Right hindlimb (tissue), 1 donor: ENCODE measurements at regions not wholly inside any gene's neighbourhood (a gene's known extent, or its start where the extent isn't known, plus 50 kb on each side); places are given as distances from the start of the nearest gene placed in this dataset.
"Not testable (repeated sequence)": the region's sequence is repeated elsewhere in the genome, so short reads cannot be mapped to it uniquely, and the experiment has no call there.

Experiments used
- DNase-seq: peaks from one replicate; pipeline ENCODE4 v3.0.0-alpha.2; 2018

DNA sequence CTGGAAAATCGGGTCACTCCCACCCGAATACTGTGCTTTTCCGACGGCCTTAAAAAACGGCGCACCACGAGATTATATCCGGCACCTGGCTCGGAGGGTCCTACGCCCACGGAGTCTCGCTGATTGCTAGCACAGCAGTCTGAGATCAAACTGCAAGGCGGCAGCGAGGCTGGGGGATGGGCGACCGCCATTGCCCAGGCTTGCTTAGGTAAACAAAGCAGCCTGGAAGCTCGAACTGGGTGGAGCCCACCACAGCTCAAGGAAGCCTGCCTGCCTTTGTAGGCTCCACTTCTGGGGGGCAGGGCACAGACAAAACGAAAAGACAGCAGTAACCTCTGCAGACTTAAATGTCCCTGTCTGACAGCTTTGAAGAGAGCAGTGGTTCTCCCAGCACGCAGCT, 132.5 kb upstream of the TLE4 start:
- not testable (repeated sequence) for DNase-seq

DNA sequence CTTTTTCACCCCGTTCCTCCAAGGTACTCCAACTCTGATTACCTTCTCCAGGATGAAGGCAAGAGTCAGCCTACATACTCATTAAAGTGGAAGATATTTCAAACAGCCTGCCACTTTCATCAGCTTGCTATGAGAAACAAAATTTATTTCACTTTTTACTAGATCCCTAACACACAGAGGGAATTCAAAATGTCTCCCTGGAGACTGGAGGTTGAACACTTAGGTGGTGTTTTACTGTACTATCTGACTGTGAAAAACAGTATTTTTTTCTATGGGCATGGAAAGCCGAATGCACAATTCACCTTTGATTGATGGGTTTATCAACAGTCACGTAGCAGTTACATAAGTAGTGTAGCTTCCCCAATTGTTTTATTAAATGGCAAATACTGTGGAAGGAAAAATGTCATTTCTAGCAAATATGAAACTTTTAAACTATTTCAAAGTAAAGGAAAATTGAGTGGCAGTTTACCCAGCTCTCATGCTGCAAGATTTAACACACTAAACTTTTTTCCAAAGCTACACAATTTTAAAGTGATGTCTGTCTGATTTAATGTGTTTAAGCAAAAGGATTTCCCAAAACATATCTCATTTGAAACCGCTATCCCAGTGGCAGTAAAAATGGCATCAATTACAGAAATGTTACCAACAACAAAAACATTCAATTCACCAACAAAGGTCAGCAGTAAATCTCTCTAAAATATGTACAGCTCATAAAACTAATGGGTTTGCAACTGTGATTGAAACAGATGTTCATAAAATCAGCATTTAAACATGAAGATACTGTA, 125.0 kb upstream of the TLE4 start:
- DNase-seq, result no peak

DNA sequence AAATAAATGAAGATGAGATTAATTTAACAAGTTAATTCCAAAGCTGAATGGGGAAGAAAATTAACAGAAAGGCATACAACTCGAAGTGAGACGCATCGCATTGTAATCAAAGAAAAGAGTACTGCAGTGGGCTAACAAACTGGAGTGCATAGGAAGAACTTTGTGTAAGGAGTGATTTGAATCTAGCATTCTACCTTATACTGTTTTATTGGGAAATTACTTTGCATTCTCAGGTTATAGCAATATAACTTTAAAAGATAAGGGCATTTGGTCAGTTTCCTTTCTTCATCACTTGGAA, 124.5 kb upstream of the TLE4 start:
- DNase-seq, result no peak

DNA sequence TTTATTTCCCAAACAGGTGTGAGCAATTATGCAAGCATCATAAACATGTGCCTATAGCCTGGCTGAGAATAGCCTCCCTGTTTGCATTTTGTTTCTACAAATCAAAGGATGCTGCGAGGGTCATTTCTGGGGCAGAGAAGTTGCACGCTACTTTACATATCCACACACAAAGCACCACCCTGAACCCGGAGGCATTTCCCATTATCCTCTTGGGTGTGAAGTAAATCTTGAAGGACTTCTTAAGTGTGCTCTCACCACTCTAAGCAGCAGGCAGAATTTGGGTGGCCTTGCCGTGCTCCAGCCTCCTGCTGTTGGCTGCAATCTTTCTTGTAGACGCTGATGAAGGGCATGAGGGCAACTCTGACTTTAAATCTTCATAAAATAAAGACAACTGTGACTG, 124.0 kb upstream of the TLE4 start:
- no peak for DNase-seq

DNA sequence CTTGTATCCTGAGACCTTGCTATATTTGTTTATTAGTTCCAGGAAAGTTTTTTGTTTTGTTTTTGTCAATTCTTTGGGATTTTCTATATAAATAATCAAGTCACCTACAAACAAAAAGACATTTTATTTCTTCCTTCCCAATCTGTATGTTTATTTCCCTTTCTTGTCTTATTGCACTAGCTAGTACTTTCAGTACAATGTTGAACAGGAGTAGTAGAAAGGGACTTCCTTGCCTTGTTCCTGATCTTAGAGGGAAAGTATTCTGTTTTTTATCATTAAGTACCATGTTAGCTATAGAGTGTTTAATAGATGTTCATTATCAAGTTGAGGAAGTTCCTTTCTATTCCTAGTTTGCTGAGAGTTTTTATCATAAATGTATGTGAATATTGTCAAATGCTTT, 119.5 kb upstream of the TLE4 start:
- no peak for DNase-seq

DNA sequence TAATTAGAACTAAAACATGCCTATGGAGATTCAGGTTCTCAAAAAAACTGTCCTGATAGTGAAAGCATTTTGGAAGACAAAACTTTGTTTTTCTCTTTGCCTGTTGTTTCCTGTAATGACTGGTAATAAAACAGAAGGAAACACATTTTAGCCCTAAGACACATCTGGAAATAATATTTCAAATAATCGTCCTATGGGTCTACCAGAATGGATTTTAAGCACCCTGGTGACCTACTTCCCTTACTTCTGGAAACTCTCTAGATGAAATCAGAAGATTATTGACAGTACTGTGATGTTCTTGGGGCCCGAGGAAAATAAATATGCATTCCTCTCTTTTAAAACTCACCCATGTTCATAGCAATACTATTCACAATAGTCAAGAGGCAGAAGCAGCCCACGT, 110.1 kb upstream of the TLE4 start:
- no peak for DNase-seq

DNA sequence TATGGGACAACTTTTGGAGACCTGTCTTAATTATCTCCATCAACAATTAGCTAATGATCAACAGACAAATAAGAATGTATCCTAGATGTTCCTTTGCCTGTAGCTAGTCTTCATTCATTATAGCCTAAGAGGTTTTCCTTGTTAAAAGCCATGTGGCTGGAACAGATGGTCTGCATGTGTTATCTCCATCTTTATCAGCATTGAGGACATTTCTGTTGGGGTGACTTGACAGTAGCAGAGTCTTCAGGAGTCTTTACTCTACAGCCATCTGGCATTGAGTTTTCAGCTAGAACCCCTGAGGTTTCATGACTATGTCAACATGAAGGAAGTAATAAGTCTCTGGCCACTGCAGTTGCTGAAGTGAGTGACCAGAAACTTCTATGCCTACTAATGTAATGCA, 106.6 kb upstream of the TLE4 start:
- DNase-seq, result no peak

DNA sequence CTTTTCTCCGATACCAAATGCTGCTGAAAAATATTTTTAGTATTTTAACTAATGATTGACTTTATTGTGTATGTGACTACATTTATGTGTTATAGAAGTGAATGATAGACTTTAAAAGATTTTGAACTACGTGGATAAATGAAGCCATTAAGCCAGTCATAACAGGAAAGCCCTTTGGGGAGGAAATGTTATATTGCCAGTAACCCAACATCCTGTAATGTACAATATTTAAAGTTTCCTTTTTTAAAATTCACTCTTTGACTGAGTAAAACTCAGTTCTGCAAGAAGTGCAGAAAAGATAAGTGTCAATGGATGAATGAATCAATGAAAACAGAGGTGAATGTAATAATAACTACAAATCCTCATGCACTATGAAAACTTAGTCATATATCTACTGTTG, 102.6 kb upstream of the TLE4 start:
- DNase-seq, result no peak

DNA sequence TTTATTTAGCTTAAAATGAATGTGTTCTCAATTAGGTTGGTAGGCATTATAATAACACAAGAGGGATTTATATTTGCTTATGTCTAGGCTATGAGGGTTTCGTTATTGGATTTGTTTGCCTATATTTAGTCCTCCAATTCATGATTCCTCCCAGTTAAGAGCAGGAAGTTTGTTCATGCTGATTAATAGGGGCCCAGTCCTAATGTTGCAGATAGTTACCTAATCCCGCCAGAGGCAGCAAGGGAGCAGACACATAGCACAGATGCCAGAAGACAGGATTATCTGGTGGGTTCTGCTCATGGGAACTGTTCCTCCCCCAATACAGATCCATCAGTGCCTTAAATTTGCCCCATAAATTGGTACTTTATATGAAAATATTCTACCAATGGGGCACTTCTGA, 100.8 kb upstream of the TLE4 start:
- no peak for DNase-seq

DNA sequence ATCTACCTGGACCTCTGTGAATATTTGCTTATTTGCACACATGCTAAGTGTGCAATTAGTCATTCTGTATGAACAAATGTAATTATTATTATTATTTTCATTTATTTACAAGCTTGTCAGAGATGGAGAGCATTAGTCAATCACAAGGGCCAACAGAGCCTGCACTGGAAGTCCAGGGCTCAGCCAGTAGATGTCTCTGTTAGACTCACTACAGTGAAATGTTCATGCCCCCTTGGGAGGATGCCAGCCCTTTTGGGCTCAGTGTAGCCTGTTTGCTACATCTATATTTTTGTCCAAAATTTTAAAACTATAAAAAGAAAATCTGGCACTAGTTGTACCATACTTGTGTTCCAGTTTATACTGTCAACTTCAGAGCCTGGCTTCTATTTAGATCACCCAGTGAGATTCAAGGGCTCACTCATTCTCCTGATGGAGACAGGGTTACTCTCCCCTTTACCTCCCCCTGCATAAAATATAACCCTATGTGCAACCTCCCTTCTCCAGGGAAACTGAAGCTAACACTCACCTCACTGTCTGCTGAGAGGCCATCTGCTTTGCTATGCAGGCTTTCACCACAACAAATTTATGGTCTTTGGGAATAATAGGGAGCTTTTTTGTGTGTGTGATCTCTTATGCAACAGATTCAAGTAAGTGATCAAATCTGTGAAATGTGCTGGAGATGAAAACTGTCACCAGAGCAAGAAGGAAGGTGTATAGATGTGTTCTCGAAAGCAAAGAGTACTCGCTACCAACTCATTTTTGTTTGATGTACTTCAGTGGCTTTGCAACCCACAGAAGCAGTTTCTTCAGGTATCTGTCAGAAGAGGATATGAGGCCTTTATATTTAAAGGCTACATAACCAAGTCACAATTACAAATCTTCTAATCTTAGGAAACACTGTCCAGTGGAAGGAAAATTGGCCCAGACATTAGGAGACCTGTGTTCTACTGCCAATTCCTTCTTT, 99.9 kb upstream of the TLE4 start:
- DNase-seq, result peak; percentile 66

DNA sequence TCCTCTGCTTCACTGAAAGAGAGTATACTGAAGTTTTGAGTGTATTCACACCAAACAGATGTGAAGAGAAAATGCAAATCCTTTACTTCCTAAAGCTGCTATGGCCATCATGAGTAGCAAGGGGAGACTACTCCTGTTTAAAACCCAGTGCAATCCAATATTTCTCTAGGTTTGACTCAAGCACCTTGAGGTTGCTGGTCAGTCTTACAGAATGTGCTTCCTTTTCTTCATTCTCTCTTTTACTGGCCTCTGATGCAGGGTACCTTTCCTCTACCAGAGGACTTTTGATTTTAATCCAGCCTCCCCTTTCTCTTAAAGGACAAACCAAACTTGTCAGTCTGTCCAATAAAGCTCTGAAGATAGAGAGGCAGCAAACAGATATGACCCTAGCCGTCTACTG, 98.1 kb upstream of the TLE4 start:
- DNase-seq, result no peak

DNA sequence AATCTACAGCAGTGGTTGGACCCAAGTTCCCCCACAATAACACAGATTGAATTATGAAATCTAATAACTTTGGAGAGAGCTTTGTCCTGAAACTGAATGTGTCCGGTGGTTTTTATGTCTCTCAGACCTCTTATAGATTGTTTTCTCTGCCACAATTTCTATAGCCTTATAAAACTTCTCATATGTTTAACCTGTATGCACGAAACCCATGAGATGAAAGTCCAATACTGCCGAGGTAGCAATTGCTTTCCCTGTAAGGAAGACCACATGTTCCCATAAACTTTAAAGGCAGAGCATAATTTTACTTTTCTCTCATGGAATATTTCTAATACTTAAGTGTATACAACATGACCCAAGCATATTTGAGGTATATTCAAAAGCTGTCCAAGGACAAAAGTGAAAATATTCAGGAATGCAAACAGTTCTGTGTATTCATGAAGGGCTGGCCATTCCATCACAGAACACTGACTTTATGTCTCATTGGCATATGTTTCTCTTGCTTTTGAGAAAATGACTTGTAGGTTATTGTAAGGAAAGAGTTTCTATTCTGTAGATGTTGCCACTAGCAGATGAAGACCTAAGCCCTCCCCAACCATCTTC, 94.4 kb upstream of the TLE4 start:
- DNase-seq, result no peak

DNA sequence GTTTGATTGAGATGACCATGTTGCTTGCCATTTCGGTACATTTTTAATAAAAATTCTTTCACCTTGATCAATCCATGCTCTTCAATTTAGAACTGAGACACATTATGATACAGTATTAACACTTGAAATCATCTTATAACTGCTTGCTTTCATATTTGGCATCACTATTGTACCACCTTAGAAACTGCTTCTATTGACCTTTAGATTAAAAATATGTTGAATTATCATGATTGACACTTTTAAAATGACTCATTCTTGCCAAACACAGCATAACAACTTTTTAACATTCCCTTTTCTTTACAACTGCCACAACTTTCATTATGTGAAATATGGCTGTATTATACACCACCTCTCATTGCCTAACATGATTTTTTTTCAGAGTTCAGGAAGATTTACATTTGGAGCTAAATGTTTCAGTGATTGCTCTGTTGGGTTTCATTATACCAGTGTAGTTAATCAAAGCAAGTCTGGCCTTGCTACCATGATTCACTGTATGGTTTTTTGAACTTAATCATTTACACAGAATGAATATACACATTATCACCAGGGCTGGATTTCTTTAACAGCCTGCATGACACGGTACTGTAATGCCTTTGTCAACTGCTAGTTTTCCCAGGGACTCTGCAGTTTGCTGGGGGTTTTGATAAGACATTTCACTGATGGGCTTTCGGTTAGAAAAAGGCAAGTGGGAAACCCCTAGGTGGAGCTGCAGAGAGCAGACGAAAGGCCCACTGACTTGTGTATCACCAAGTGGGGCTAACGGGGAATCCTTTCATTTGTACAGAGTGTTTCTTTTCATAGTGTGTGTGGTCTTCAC, 93.6 kb upstream of the TLE4 start:
- no peak for DNase-seq

DNA sequence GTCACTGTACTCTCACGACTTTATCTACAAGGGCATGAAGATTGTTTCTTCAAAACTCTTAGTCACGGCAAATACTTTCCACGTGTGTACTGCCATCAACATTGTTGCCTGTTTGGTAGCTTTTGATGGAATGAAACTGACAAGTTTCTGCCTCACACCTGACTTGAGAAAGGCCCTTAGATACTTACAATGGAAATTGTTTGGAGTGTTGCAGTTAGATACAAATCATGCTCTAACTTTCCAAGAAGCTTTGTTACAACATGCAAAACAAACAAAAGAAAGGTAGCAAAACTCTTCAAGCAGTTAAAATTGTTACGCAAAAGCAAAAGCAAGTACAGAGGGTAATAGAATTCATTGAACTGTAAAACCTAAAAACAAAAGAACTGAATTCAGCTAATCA, 91.1 kb upstream of the TLE4 start:
- no peak for DNase-seq

DNA sequence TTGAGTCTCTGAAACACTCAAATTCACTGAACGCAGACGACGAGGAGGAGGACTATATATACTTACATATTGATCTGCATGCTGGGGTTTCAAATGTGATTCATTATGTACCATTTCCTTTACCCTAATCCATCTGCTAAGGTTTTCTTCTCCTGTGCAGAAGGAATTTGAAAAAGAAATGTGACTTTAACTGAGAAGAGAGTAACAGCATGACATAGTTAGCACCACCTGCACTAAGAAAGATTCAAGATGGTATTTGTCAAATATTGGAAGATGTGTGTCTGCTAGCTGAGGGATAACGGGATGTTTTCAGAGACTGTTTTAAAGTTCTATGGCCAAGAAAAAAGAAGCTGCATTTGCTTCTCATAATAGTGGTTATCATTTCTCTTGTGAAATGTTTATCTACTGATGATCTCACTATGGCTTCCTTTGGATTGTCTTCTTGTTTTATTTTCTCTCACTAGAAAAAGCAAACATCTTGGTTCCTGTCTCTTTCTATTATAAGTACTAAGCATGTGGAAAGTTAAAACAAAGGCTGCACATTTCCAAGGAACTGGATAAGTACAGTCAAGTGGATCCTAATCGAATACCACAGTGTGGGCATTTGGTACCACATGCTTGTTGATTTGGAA, 89.8 kb upstream of the TLE4 start:
- no peak for DNase-seq

DNA sequence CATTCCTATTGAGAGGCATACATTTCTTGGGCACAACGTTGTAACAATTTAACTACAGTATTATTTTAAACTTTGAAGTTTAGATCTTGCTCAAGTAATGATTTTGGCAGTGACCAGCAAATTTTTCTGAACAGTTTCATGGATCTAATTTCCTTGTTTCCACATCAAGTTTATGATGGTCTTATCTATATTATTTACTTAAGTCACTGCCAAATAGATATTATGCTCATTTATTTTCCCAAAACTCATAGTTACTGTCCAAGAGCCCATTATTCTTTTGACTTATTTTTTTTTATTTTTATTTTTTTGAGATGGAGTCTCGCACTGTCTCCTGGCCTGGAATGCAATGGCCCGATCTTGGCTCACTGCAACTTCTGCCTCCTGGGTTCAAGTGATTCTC, 86.5 kb upstream of the TLE4 start:
- no peak for DNase-seq

DNA sequence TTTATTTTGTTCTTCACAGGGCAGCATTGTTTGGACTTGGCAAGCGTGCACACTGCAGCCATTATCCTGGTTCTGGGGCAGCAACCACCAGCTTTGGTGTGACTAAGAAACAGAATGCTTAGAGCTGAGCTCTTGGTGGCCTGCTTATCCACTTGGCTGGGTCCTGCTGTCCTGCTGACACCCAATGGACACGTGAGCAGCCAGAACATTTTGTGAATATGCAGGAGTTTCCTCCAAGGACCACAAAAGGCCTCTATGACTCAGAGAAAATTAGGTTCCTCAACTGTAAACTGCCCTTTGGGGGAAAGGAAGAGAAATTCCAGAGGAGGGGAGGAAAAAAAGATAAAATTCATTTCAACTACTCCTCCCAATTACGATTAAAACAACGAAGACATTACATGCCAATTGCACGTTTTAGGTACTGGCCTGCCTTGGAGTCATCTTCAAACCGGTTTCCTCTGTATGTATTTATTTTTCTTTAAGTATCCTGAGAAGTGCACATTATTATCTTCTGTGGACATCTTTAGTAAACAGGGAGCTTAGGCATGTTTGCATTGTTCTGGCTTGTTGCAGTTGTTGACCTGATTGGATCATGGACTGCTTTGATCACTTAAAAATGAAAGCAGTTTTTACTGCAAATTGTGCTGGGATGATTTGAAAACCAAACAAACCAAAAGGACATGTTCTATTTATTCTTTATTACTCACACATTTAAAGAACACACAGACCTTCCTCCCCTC, 82.3 kb upstream of the TLE4 start:
- DNase-seq, result no peak

DNA sequence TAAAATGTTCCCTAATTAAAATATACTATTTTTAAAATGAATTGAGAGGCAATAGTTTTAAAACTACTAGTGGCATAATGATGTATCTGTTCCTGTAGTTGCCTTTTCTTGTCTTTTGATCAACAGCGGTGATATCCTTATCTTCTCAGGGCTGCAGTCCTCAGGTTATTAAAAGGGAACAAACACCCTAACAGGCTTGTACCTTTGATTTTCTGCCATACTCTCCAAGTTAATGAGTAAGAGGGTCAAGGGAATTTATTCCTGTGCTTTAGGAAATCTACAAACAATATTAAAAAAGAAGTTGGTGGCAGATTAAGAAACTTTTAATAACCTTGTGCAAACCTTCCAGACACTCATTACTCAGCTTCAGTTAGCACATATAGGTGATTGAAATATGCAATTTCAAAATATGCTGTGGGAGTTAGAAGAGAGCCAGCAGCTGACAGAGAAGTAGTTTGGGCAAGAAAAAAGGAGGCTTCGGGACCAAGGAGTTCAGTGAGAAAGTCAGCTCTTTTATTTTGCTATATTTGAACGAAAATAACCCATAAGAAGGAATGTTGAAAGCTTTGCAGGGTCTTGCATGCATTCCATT, 81.0 kb upstream of the TLE4 start:
- DNase-seq, result no peak

DNA sequence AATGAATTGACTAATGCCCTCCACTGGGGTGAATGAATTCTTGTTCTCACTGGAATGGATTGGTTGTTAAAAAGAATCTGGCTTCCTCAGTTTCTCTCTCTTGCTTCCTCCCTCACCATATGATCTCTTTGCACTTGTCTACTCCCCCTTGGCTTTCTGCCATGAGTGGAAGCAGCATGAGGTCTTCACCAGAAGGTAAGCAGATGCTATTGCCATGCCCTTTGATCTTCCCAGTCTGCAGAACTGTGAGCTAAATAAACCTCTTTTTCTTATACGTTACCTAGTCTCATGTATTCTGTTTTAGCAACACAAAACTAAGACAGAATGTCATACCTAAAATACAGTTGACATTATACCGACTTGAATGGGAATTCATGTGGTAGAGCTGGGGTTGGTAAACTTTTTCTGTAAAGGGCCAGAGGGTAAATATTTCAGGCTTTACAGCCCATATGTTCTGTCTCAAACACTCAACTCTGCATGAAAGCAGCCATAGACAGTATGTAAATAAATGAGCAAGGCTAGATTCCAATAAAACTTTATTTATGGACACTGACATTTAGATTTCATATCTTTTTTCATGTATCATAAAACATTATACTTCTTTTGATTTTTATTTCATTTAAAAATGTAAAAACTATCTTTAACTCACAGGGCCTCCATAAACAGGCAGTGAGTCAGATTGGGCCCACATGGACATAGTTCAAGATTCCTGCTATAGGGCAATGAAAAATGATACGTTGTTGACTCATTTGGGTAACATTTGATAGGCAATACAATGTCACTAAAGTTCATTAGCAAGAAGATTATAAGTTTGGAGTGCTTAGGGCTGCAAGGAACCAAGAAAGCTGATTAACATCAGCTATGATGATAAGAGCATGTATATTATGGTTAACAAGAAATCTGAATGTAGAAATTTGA, 79.4 kb upstream of the TLE4 start:
- DNase-seq, result no peak

DNA sequence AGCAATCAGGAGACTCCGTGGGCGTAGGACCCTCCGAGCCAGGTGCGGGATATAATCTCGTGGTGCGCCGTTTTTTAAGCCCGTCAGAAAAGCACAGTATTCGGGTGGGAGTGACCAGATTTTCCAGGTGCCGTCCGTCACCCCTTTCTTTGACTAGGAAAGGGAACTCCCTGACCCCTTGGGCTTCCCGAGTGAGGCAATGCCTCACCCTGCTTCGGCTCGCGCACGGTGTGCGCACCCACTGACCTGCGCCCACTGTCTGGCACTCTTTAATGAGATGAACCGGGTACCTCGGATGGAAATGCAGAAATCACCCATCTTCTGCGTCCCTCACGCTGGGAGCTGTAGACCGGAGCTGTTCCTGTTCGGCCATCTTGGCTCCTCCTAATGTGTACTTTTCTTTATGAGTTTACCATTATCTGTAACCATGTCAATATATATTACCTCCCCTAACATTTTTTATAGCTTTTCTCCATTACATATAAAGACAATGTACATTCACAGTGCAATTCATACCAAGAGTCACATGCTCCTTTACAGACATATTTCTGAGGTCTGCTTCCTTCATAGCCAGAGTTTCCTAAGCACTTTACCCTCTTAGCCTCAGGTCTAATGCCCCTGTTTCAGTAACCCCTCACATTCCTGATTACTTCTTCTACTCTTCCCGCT, 71.4 kb upstream of the TLE4 start:
- not testable (repeated sequence) for DNase-seq
